ENCODE measurements at regions not wholly inside any gene's neighbourhood (a gene's known extent, or its start where the extent isn't known, plus 50 kb on each side); places are given as distances from the start of the nearest gene placed in this dataset.
A peak's percentile ranks its signal among the peaks of the same experiment; 100 is the strongest.

DNA sequence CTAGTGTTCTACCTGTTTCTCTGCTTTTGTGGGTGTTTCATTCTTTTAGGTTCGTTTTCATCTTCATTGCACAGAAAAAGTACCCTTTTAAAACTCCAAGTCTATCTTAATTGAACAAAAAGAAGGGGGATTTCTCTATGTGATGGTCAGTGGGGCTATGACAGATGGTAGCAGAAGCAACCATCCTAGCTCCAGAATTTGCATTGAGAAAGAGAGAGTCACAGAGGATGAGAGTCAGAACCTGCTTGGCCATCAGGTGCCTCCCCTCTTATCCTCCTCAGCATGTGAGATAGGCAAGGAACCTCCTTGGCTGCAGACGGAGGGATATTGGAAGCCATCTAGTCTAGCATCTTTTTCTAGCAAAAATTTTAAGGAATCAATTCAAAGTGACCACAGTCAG lies 398.0 kb upstream of the DCC start:
- no peak for DNase-seq (ENCODE audit: low spot score)

DNA sequence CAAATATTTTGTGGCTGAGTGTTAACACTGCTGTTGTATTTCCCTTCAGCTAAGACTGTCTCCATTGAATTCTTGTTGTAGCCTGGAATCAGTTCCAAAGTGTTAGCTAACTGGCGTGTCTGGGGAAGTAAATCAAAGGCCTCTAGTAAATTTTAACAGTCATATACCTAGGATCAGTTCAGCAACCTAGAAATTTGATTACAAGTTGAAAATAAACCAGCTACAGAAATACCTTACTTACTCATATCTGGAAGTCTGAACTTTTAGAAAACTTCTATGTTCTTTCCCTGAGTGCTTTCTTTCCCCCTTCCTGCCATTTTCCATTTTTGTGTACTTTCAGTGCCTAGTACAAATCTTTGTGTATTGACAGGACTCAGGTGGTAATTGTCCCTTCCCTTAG lies 396.7 kb upstream of the DCC start:
- DNase-seq (ENCODE audit: low spot score): no peak

DNA sequence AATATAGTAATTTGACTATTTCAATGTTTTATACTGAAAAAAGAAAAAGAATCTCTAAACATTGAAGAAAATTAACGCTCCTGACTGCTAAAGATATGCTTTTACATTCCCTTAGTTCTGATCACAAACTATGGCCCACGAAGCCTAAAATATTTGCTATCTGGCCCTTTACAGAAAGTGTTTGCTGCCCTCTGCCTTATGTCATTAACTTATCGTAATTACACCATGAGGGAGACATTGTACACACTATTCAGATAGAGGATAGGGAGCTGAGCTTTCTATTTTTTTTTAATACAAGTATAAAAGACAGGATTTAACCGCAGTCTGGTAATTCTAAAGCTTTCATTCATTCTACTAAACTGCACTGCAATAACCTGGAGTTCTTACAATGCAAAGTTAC lies 393.1 kb upstream of the DCC start:
- DNase-seq (ENCODE audit: low spot score): no peak

DNA sequence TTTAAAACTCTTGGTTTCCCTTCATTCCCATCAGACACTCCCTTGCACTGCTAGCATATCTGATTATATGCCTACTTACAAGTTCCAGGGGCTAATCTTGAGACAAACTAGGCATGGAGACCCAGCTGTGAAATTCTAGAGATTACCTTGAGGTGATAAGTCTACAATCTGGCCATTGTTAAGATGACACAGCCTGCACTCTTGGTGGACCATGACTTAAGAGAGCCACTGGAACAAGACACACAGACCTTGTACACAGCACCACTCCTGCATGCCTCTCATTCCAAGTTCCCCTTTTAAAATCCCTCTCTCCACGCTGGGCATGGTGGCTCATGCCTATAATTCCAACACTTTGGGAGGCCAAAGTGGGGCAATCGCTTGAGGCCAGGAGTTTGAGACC lies 387.2 kb upstream of the DCC start:
- no peak for DNase-seq (ENCODE audit: low spot score)

DNA sequence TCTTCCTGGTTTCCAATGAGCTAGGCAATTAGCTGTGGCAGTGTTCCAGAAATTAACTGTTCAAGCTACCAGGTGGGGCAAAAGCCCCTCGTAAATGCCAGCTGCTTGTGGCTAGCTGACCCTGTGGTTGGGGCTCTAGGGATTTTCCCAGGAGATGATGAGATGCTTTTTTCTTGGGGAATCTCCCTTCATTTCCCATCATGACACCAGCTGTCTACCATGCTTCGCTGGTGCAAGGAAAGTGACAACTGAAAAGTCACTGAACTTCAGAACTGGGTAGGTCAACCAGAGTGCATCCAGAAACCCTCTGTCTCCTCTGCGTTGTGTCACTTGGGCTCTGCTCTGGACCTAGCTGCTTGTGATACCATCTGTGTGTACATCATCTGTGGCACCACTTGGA lies 386.5 kb upstream of the DCC start:
- DNase-seq (ENCODE audit: low spot score): peak; percentile 33

DNA sequence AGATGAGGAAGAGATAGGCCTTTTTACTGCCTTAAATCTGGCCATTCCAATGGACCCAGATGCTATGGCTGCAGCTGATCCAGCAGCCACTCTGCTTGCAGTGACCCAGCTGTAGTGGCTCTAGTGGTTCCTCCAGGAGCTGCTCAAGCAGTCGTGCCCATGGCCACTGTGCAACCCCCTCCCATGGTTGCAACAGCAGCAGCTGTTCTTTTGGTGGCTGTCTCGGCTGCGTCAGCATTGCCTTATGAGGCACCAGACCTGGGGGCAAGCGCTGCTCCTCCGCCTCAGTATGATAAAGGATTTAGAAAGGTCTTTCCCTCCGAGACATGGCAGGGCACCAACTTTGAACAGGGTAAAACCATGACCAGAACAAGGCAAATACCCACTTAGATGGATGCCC lies 384.9 kb upstream of the DCC start:
- no peak for DNase-seq (ENCODE audit: low spot score)

DNA sequence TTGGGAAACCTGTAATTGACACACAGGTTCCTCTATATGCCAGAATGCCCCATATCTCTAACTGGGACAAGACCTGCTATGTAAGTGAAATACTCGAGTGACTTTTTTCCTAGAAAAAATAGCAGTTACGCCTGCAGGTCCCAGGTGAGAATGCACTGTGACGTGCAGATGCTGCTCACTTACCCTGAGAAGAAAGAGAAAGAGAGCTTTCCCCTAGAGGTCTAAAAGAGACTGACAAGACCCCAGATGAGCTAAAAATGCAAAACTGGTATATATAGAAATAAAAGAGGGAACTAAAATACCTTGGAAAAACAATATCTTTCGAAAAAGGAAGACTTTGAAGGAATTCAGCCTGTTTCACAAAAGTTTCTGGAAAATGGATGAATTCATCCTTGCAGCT lies 383.0 kb upstream of the DCC start:
- no peak for DNase-seq (ENCODE audit: low spot score)

DNA sequence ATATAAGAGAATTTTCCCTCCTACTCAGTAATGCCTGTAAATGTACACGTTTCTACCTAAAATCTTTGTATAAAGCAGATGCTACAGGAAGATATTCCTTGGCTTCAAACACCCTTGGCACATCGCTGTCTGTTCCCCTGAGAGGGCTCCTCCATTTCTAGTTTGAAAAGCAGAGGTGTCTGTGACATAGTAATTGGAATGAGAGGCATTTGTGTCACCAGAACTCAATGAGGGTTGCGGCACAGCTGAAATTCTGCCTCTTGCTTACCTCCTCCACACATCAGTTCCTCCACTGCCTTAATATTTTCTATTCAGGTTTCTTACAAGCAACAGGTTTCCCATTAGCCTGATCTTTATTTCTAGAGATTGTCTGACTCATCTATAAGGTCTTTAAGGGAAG lies 359.9 kb upstream of the DCC start:
- no peak for DNase-seq (ENCODE audit: low spot score)

DNA sequence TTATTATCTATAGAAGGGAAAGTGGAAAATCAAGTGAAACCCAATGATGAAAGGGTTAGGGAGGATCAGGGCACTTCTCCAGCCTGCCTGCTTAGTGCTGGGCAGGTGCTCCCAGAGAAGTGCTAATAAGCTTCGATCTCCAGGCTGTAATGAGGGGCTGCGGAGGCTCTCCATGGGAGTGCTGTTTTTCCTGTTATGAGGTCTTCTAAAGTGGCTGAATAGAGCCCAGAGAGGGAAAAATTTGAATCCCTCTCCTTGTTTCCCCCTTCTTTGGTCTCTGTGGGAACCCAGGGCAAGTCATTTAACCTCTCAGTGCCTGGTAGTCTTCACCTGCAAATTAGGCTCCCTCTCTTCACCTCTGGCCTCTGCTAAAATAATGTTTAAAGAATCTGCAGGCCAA lies 351.7 kb upstream of the DCC start:
- no peak for DNase-seq (ENCODE audit: low spot score)

DNA sequence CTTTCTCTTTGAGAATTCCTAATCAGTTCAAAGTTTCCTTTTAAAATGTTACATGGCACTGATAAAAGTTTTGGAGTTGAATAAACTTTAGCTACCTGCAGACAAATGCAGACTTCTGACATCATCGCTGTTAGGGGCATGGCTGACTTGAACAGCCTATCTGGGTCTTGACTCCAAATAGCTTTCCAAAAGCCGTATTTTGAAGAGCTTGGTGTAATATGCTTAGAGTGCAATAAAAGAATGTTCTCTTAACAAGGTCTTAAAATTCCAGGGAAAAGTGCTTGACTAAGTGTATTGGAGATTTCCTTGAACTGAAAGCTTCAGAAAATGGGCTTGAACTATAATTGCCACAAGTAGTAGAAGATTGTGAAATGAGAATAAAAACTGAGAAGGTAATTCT lies 342.9 kb upstream of the DCC start:
- DNase-seq (ENCODE audit: low spot score): no peak

DNA sequence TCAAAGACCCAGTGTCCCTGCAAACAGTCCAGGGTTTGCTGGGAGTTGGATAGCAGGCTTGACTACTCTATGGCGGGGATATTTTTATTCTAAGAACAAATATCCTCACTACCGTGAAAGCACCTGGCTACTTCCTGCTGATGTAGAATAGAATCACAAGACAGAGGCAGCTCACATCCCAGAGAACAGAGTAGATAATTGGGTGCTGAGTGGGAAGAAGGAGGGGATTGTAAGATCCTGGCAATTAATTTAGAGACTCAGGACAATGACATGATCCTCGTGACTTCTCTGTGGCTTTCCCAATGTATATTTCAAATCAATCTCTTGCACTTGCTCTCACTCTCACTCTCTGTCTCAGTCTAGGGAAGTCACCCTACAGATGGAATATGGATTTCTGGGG lies 341.9 kb upstream of the DCC start:
- DNase-seq (ENCODE audit: low spot score): no peak

DNA sequence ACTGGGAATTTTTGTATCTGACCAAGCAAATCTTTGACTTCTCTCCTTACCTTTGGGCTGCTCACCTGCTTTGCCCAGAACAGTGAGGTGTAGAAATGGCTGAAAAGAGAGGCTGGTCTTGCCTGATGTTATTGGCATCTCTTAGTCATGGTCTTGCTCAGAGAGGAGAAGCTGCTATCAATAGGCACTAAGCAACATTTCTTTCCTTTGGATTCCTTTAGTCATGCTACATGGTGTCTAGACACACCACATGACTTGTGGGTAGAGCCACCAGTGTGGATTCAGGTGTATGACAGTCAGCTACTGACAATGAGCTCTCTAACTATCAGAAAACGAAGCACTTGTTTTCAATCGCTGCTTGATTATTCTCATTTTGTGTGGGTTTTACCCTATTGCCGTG lies 341.3 kb upstream of the DCC start:
- peak; percentile 1 for DNase-seq (ENCODE audit: low spot score)

DNA sequence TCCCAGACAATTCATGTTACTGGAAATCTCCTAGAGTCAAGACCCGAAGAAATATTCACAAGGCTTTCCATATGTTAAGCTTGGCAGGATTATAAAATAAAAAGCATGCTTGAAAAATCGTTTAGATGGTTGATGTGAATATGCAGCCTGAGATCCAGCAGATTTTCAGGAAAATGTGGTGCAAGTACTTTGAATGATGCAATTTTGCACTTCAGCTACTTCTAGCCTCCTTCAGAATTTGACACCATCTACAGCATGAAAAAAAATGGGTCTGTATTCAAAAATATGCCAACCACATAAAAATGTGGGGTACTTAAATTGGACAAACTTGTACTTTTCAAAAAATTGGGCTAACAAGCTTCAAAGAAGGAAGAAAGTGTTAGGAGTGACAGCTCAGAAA lies 340.6 kb upstream of the DCC start:
- DNase-seq (ENCODE audit: low spot score): no peak

DNA sequence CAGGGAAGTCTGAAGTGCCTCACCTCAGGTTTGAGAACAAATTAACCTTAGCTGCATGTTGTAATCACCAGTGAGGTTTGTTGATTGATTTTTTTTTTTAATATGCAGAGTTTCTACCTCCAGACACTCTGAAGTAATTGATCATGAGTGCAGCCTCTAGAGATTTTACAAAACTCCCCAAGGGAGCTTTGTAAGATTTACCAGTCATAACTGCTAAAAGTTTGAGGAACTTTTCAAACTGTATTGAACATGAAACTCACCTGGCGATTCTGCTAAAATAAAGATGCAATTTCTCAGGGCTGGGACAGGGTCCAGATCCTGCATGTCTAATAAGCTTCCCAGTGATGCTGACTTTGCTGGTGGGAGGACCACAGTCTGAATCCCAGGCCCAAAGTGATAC lies 339.6 kb upstream of the DCC start:
- no peak for DNase-seq (ENCODE audit: low spot score)

DNA sequence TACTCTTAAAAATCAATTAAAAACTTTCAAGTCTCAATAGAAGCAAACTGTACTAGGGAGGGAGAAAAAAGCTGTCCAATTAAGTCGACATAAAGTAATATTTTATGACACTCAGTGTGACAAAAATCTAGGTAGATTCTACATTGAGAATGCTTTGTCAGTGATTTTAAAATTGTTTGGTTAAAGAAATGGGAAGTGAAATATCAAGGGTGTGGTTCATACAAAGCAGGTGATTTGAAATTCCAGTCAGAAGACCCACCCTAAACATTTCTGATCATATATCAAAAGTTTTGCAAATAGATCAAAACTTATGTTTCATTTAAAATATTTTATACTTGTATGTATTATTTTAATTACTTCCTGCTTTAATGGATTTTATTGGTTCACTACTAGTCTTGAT lies 338.9 kb upstream of the DCC start:
- DNase-seq (ENCODE audit: low spot score): no peak

DNA sequence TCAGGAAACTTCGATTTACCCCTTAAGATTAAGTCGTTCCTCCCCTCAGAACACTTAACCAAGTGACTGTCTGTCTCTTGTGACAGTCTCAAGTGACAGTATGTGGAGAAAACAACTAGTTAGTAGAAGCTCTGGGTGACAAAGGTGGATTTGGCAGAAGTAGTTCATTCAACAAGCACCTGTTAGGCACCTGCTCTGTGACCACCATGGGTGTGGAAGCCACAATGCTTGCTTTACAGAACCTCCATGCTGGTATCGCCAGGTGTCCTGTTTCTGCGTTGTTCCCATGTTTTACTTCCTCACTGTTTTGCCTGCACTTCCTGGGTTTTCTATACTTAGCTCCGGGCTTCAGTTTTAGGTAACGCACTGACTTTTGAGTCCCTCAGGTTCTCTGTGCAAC lies 337.4 kb upstream of the DCC start:
- DNase-seq (ENCODE audit: low spot score): no peak

DNA sequence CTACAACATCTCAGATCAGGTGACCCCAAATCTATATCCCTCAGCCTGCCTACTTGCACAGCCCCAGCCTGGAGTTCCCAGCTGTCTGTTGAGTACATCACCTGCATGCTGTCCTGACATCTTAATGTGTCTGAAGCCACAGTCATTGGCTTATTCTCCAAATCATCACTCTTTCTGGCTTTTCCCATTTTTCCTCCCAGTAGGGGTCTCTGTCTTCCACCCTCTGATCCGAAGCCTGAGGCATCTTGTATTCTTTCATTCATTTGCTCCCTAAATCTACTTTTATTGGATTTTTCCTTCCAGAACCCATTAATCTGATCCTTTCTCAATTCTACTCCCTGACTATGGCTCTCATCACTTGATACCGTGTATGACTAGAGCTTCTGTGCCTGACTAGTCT lies 332.9 kb upstream of the DCC start:
- DNase-seq (ENCODE audit: low spot score): no peak

DNA sequence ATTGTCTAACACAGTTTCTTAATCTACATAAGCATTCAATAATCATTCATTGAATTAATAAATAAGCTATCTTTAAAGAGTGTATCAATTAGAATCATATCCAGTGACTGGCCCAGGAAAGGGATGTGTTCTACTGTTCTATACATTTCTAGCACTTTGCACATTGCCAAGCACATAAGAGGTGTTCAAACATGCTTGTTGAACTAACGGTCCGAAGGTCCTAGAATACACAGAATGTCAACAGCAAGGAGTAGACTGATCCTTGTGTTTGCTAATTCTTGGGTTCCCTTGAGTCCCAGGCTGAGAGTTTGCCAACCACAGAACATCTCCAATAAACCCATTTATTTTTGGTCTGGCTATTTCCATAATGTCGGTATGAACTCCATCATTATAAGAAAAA lies 331.7 kb upstream of the DCC start:
- no peak for DNase-seq (ENCODE audit: low spot score)

DNA sequence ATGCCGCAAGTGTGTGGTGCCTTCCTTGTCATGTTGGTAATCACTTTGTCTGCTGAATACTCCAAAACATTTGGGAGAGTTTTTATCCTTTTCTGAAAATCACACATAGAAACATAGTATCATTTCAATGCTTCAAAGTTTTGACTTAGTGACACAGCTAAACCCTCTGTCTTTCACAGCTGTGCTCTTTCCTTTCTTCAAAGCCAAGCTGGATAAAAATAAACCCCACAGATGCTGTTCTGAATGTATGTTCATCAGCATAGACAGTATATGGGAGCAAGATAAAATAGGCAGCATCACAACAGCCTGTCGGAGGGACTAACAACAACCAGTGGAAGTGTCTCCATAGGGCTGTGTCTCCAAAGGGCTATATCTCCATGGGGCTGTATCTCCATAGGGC lies 331.3 kb upstream of the DCC start:
- no peak for DNase-seq (ENCODE audit: low spot score)

DNA sequence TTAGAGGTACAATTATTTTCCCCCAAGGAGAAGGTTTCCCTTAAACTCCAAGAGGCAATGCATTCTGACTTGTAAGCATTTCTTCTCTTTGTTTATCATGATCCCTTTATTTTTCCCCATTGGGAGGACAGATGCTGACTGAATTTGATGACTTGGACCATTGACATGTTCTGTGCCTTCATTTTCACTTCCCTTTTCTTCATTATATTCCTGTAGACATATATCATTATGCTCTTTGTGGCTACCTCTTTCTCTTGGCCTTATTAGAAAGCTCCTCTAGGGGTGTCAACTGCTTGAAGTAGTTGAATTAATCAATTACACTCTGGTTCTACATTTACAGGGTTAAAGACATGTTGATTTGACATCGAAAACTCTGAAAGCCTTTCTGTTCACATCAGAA lies 330.0 kb upstream of the DCC start:
- no peak for DNase-seq (ENCODE audit: low spot score)

DNA sequence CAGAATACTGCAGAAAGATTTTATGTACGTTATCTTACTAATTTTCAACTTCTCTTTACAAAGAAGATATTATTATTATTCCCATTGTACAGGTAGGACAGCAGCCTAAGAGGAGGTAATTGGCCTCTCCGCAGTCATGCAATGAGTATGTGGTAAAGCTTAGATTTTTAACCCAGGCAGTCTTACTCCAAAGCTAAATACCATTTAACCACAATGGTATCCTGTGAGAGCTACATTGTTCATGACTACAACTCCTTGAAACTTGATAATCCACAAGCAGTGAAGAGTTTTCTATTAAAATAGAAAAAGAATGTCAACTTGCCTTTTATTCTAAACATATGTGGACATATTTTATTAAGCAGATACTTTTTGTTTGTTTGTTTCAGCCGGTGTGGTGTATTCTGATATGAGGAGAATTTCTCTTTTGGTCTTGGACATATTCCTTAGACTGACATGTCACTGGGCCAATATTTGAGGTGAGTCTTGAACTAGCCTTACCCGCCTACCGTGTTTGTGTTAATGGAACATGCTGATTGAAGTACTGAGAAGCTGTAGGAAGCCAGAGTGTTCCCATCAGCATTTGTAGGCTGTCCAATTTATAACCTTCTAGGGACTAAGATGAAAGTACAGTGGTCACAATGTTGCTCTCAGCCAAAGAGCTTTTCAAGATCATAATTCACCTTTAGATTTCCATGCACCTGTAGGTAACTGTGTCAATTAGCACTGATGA lies 293.9 kb upstream of the DCC start:
- peak; percentile 13 for DNase-seq (ENCODE audit: low spot score)

DNA sequence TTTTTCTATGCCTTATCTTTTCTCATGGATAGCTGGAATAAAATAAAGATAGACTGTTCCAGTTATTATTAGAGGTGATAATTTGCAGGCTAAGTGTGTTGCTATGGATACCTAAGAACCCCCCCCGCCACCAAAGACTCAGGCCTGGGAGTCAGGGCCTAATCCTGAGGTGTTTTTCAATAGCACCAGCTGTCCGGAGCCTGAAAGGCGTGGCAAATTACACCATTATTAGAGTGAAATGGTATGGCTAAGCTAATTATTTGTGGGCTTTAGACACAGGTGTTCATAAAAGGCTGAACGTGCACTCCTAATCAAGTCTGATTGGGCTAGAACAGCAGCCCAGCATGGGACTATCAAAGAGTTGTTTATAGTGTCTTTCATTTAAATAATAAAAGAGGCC lies 293.2 kb upstream of the DCC start:
- no peak for DNase-seq (ENCODE audit: low spot score)

DNA sequence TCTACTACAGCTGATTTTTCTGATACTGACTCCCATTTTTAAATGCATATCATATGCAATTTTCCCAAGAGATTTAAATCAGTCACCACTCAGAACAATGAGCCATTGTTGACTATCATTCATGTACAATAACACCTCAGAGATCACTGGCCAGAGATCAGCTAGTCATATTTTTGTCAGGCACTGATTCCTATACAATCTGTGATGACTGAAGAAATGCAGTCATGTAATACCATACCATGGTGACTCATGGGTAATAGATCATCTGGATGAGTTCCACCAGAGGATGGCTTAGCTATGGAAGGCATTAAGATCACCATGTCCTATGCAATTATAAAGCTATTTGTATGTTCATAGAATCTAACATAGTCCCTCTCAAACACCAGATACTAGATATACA lies 285.7 kb upstream of the DCC start:
- peak; percentile 3 for DNase-seq (ENCODE audit: low spot score)

DNA sequence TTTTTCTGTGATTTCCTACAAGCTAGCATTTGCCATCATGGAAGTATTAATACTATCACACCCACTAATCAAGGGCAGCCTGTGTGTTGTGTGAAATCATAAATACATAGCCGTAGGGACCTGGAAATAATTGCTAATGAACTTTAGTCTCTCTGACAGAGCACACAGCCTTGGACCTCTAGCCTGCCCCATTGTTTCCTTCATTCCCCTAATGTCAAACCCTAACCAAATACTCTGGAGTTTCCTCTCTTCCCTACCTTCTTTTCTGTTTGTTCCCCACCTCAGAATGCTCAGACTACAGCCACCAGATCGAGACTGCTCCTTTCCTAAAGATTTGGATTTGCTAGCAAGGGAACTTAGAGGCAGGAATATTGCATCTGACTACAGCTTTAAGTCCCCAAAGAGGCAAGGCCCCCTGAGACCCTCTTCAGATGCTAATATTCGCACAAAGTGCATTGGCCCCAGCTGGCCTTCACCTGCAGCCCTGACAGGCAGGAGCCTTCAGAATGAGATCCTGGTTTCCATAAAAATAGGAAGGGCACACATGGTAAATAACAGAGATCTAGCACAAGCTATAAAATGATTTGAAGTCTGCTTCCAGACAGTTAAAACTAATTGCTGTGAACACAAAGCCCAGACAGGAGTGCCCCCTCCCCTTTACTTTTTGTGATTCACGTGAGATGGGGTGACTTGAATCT lies 279.2 kb upstream of the DCC start:
- DNase-seq (ENCODE audit: low spot score): no peak
